ENCODE measurements at regions not wholly inside any gene's neighbourhood (a gene's known extent, or its start where the extent isn't known, plus 50 kb on each side); places are given as distances from the start of the nearest gene placed in this dataset.

DNA sequence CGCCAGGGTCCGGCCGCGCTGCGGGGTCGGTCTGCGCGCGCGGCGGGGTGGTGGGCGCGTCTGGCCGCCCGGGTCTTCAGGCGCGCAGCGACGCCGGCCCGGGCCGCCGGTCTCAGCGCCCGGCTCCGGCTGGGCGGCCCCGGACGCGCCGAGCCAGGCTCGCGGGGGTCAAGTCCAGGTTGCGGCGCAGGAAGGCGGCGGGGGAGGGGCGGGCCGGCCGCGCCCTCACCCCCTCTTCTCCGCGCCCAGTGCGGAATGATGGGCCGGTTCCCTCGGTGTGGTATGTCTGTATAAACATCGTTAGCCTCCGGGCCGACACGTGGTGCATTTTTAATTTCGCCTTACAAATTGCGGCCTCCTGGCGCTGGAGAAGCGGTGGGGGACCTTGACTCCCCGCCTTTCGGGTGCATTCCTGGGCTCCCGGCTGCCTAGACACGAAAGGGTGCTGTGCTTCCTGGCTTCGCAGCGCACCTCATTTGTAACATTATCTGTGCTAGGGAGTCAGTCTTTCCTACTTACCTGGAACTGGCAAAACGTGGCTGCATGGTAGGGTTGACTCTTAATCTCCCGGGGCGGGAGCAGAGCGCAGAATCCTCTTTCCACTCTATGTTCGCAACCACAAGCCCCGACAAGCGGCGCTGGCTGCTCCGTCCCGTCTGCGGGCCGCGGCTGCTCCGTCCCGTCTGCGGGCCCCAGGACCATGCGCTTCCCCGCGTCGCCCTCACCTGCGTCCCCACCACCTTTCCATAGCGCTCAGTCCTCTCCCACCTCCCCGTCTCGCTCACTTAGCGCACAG, 69.0 kb downstream of the CTAGE1 start:
- Histone ChIP-seq H3K36me3 (no peaks in the 10 kb centered on the region), H3K4me1 (peaks cover 0 to 14% of the 10 kb centered on the region in 2 donors), H3K27ac (peak overlapping the region in 2 of 4 donors; percentile 16 to 72), H3K9me3 (no peaks in the 10 kb centered on the region), H3K27me3 (peaks cover 18 to 30% (median 26%) of the 10 kb centered on the region in 3 donors), H3K4me3 (peak overlapping the region; percentile 41 to 51 (median 43))
- TF ChIP-seq, protein P1, sequence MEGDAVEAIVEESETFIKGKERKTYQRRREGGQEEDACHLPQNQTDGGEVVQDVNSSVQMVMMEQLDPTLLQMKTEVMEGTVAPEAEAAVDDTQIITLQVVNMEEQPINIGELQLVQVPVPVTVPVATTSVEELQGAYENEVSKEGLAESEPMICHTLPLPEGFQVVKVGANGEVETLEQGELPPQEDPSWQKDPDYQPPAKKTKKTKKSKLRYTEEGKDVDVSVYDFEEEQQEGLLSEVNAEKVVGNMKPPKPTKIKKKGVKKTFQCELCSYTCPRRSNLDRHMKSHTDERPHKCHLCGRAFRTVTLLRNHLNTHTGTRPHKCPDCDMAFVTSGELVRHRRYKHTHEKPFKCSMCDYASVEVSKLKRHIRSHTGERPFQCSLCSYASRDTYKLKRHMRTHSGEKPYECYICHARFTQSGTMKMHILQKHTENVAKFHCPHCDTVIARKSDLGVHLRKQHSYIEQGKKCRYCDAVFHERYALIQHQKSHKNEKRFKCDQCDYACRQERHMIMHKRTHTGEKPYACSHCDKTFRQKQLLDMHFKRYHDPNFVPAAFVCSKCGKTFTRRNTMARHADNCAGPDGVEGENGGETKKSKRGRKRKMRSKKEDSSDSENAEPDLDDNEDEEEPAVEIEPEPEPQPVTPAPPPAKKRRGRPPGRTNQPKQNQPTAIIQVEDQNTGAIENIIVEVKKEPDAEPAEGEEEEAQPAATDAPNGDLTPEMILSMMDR (IDR thresholded peaks at IDR 0.05 in 4 of 5, conservative IDR thresholded peaks at IDR 0.05 in 1 of 5), result no peak
- no peak for TF ChIP-seq POLR2A (IDR thresholded peaks at IDR 0.05)
- DNase-seq (no peak), ATAC-seq (peak in 1 of 2 donors; percentile 36)
- in situ Hi-C loops (cut with MboI; ENCODE audit: low sequenced_read_pairs in 4 of 4) (loop anchor here in 1 of 4 donors (25.0 kb wide), 1 partner anchor 89 kb away; no protein-coding TSS in a partner anchor), intact Hi-C loops (cut with DNase I; ENCODE audit: low total_unique reads) (loop anchor here (10.0 kb wide), 1 partner anchor 74 kb away; no protein-coding TSS in a partner anchor)

DNA sequence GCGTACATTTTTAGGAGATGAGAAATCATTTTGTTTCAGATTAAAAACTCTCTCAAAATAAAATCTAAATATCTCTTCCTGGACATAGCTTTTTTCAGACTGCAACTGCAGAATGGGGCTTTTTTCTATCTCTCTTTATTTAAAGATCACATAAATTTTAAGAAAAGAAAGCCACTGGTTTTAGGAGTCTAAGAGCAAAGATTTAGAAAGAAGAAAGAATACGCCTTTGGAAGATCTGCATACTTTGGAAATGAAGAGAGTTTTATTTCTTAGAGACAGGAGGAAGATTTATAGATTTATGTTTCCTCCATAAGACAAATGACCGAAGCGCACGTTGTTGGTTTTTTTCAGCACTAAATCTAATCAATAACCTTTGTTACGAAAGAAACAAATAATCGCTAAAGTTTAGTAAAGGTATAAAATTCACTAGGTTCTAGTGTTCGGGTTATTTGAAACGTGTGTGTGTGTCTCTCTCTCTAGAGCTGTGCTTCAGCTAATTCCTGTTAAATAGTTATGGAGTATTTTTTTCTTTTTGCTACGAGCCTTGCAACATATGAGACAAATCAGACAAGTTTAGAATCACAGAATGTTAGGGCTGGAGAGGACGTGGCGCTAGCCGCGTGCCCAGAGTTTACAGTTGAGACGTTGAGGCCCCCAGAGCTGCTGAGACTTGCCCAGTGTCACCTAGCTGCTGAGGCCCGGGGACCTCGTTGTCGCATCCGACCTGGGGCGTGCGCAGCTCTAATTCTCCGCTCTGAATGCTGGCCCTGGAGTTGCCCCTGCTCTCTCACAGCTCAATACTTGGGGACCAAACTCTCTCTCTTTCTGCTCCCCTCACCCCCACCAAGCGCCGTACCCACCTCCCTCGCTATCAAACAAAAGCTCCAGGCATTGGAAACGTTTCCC, 69.9 kb downstream of the CTAGE1 start:
- Histone ChIP-seq H3K9me3 (no peaks in the 10 kb centered on the region), H3K4me1 (peaks cover 0 to 14% of the 10 kb centered on the region in 2 donors), H3K36me3 (no peaks in the 10 kb centered on the region), H3K27ac (peak overlapping the region in 2 of 4 donors; percentile 32 to 72), H3K27me3 (peaks cover 18 to 30% (median 26%) of the 10 kb centered on the region in 3 donors), H3K4me3 (peak overlapping the region; percentile 24 to 47 (median 36))
- TF ChIP-seq POLR2A (IDR thresholded peaks at IDR 0.05), result no peak
- TF ChIP-seq, protein P1 (IDR thresholded peaks at IDR 0.05 in 4 of 5, conservative IDR thresholded peaks at IDR 0.05 in 1 of 5), result no peak
- ATAC-seq, result no peak
- intact Hi-C loops (cut with DNase I; ENCODE audit: low total_unique reads) (loop anchor here (10.0 kb wide), 1 partner anchor 73 kb away; no protein-coding TSS in a partner anchor), in situ Hi-C loops (cut with MboI; ENCODE audit: low sequenced_read_pairs in 4 of 4) (loop anchor here in 1 of 4 donors (25.0 kb wide), 1 partner anchor 89 kb away; no protein-coding TSS in a partner anchor)
- no peak for DNase-seq

DNA sequence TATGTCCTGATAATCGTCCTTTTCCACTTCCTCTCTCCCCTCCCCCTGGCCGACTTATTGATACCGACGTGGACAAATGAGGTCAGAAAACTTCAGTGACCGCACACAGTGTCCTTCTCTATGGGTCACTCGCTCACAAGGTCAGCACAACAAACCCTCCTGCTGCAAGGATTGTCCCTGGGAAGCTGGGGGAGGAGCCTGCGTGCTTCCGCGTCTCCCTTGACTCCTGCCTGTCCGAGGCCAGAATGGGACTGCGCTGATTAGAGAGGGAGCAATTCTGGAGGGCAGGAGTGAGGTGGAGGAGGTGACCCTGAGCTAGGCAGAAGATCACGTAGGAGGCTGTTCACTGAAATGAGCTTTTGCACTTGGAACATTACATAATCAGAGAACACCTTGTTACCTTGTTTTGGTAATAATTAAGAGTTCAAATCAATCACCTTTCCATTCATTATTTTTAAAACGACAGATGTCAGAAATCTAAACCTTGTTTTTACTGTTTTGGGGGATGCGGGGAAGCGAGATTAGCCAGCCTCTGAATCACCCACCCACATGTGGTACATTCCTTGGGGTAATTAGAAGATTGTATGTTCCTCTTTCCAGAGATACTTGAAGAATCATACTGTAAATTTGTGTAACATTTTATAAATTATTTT, 70.6 kb downstream of the CTAGE1 start:
- ATAC-seq (peak; percentile 58 to 60), DNase-seq (peak in 1 of 2 donors; percentile 29)
- in situ Hi-C loops (cut with MboI; ENCODE audit: low sequenced_read_pairs in 4 of 4) (loop anchor here in 1 of 4 donors (25.0 kb wide), 1 partner anchor 90 kb away; no protein-coding TSS in a partner anchor), intact Hi-C loops (cut with DNase I; ENCODE audit: low total_unique reads) (loop anchor here (10.0 kb wide), 1 partner anchor 72 kb away; no protein-coding TSS in a partner anchor)
- Histone ChIP-seq H3K9me3 (no peaks in the 10 kb centered on the region), H3K36me3 (no peaks in the 10 kb centered on the region), H3K27me3 (peaks cover 18 to 30% (median 26%) of the 10 kb centered on the region in 3 donors), H3K4me3 (no peak overlapping the region), H3K27ac (peak overlapping the region in 3 of 4 donors; percentile 59 to 72 (median 61)), H3K4me1 (peaks cover 0 to 14% of the 10 kb centered on the region in 2 donors)
- TF ChIP-seq, protein P1 (IDR thresholded peaks at IDR 0.05 in 4 of 5, conservative IDR thresholded peaks at IDR 0.05 in 1 of 5), result no peak
- no peak for TF ChIP-seq POLR2A (IDR thresholded peaks at IDR 0.05)

DNA sequence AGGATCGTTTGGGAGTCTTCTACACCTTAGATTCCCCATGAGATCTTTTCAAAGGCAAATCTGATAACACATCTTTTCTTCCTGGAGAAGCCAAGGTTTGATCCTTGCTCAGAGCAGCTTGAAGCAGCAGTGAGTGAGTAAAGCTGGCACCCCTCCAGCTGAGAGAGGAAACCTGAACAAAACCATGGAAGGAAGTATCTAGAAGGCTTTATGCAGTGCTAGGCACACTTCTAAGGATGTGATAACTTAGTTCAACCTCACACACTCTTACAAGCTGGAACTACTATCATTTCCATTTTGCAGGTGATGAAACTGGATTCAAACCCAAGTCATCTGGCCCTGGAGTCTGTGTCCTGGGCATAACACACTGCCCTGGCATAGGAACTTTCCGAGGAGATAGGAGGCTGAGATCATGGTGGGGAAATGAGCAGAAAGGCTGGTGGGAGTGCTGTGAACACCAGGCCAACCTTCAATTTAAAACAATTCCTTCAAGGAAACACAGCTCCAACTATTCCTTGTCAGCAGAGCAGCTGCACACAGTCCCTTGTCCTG, 71.2 kb downstream of the CTAGE1 start:
- H3K36me3 ChIP-seq, result no peaks in the 10 kb centered on the region
- DNase-seq (no peak), ATAC-seq (peak in 1 of 2 donors; percentile 49)
- H3K4me3 ChIP-seq, result no peak overlapping the region
- H3K27me3 ChIP-seq, result peaks cover 18 to 30% (median 26%) of the 10 kb centered on the region in 3 donors
- in situ Hi-C loops (cut with MboI; ENCODE audit: low sequenced_read_pairs in 4 of 4) (loop anchor here in 1 of 4 donors (25.0 kb wide), 1 partner anchor 91 kb away; no protein-coding TSS in a partner anchor), intact Hi-C loops (cut with DNase I; ENCODE audit: low total_unique reads) (loop anchor here (10.0 kb wide), 1 partner anchor 72 kb away; no protein-coding TSS in a partner anchor)
- H3K9me3 ChIP-seq, result no peaks in the 10 kb centered on the region
- TF ChIP-seq POLR2A (IDR thresholded peaks at IDR 0.05), result no peak
- TF ChIP-seq, protein P1 (IDR thresholded peaks at IDR 0.05 in 4 of 5, conservative IDR thresholded peaks at IDR 0.05 in 1 of 5), result no peak
- H3K27ac ChIP-seq, result peak overlapping the region; percentile 12 to 72 (median 60)
- H3K4me1 ChIP-seq, result peaks cover 0 to 14% of the 10 kb centered on the region in 2 donors
